ENCODE measurements at regions not wholly inside any gene's neighbourhood (a gene's known extent, or its start where the extent isn't known, plus 50 kb on each side); places are given as distances from the start of the nearest gene placed in this dataset.

GRCh38 chr19:32097620-32098019, 247.8 kb upstream of the ZNF507 start:
- TF ChIP-seq POLR2AphosphoS5 (IDR thresholded peaks at IDR 0.05; ENCODE audit: low read depth, low read length) (no peak), POLR2A (IDR thresholded peaks at IDR 0.05; ENCODE audit: low read depth, low read length) (no peak), TAF1 (IDR thresholded peaks at IDR 0.05; ENCODE audit: borderline replicate concordance, low read depth, low read length) (no peak)
- FAIRE-seq (no peak), DNase-seq (ENCODE audit: insufficient read length) (no peak)

DNA sequence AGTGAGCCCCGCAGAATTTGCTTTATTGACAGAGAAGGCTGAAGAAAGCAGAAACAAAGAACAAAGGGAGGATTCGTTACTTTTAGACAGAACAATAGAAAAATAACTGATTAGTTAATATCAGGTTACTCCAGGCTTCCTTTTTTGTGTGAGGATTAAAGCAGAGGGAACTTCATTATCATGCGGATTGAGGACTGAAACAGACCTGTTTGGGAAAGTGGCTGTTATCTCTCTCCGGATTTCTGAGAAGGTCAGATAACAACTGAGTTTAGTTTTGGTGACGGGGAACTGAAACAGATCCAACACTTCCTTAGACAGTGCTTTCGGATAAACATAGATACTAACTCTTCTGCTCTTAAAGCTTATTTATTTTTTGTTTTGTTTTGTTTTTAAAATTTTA, 246.4 kb upstream of the ZNF507 start:
- no peak for TF ChIP-seq POLR2A (IDR thresholded peaks at IDR 0.05; ENCODE audit: low read depth, low read length)
- TF ChIP-seq TAF1 (IDR thresholded peaks at IDR 0.05; ENCODE audit: borderline replicate concordance, low read depth, low read length), result no peak
- no peak for TF ChIP-seq POLR2AphosphoS5 (IDR thresholded peaks at IDR 0.05; ENCODE audit: low read depth, low read length)
- no peak for DNase-seq (ENCODE audit: insufficient read length)
- FAIRE-seq, result no peak

DNA sequence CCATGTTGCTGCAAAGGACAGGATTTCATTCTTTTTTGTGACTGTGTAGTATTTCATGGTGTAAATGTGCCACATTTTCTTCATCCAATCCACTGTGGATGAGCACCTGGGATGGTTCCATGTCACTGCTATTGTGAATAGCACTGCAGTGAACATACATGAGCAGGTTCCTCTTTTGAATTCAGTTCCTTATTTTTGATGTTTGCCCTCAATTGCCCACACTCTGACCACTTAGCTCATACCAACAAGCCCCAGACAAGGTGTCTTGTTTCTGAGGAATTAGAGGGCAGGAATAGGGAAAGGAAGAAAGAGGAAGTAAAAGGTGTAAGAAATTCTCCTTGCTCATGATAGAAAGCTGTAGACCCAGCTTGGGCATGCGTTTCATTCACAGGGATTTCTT, 244.2 kb upstream of the ZNF507 start:
- no peak for DNase-seq (ENCODE audit: insufficient read length)
- no peak for TF ChIP-seq POLR2A (IDR thresholded peaks at IDR 0.05; ENCODE audit: low read depth, low read length)
- no peak for TF ChIP-seq TAF1 (IDR thresholded peaks at IDR 0.05; ENCODE audit: borderline replicate concordance, low read depth, low read length)
- TF ChIP-seq POLR2AphosphoS5 (IDR thresholded peaks at IDR 0.05; ENCODE audit: low read depth, low read length), result no peak
- no peak for FAIRE-seq

- TF ChIP-seq TAF1 (IDR thresholded peaks at IDR 0.05; ENCODE audit: borderline replicate concordance, low read depth, low read length) (no peak), POLR2AphosphoS5 (IDR thresholded peaks at IDR 0.05; ENCODE audit: low read depth, low read length) (no peak), POLR2A (IDR thresholded peaks at IDR 0.05; ENCODE audit: low read depth, low read length) (no peak)
- no peak for FAIRE-seq
- no peak for DNase-seq (ENCODE audit: insufficient read length)
Measured at GRCh38 chr19:32103541-32103940, 241.9 kb upstream of the ZNF507 start.

GRCh38 chr19:32104153-32104849, 241.1 kb upstream of the ZNF507 start:
- FAIRE-seq, result no peak
- TF ChIP-seq POLR2A (IDR thresholded peaks at IDR 0.05; ENCODE audit: low read depth, low read length) (no peak), POLR2AphosphoS5 (IDR thresholded peaks at IDR 0.05; ENCODE audit: low read depth, low read length) (no peak), TAF1 (IDR thresholded peaks at IDR 0.05; ENCODE audit: borderline replicate concordance, low read depth, low read length) (no peak)
- DNase-seq (ENCODE audit: insufficient read length), result no peak

DNA sequence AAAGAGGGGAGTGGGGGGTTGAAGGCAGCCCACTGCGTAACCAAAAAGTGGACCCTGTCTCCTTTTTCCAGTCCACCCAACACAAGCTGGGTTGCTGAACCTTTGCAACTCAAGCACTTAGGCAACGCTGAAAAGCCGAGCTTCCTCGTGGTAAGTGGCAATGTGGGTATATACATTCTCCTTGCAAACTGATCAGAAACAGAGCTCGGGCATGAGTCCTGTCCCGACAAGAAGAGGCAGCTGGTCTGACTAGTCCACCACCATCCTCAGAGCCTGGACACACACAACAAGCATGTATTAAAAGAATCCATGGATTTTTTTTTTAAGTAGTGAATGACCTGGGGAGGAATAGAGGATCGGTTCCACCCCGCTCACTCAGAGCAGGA, 240.6 kb upstream of the ZNF507 start:
- TF ChIP-seq POLR2A (IDR thresholded peaks at IDR 0.05; ENCODE audit: low read depth, low read length), result no peak
- FAIRE-seq, result no peak

DNA sequence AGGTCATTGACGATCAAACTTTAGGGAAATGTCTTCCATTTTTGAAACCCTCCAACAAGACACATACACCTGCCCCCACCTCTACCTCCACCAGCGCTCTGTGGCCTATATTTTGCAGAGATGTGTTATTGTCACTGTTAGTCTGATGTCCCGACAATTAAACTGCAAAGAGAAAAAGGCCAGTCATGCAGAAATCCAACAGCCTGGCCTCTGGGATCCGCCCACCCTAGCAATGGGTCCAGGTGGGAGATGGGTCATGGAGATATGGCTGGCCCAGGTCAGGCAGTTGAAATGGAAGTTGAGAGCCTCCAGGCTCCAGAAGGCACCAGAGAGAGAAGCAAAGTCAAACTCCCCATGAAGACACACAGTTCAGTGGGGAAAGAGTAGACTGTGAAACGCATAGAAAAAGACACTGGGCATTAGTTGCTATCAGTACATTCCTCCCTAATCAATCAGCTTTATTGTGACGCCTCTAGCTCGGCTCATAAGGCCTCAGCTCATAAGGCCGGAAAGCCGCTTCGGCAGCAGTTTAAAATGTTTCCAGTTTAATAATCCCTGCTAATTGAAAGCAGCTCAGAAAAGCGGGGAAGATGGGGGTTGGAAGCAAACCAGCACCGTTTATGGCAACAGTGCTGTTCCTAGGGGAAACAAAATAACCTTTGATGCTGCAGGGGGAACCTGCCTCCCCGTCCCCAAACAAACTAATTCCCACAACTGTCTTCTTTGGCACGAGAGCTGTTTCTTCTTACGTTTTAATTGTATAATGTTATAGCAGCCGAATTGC, 239.7 kb upstream of the ZNF507 start:
- no peak for DNase-seq (ENCODE audit: insufficient read length)
- no peak for FAIRE-seq
- no peak for TF ChIP-seq POLR2A (IDR thresholded peaks at IDR 0.05; ENCODE audit: low read depth, low read length)
- no peak for TF ChIP-seq POLR2AphosphoS5 (IDR thresholded peaks at IDR 0.05; ENCODE audit: low read depth, low read length)
- no peak for TF ChIP-seq TAF1 (IDR thresholded peaks at IDR 0.05; ENCODE audit: borderline replicate concordance, low read depth, low read length)

More for the DNA sequence above, 240.6 kb upstream of the ZNF507 start:
- no peak for DNase-seq (ENCODE audit: insufficient read length)

DNA sequence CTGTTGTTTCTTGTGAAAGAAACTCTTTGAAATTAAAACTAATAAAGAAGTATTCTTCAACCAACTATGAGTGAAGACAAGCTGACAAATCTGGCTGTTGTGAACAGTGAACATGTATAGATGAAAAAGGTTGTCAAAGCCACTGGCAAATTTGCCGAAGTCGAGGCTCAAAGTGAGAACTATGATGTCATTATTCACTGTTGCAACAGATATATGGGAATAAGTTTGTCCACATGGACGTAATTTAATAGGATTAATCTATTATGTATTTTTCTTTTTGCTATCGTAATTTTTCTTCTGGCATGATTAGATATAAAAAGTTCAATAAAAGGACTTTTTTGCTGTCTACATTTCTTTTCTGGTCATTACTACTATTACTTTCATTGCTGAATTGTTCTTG, 223.2 kb upstream of the ZNF507 start:
- FAIRE-seq, result no peak

GRCh38 chr19:32123355-32123940, 222.0 kb upstream of the ZNF507 start:
- FAIRE-seq (no peak), DNase-seq (ENCODE audit: insufficient read length) (no peak)
- TF ChIP-seq POLR2AphosphoS5 (IDR thresholded peaks at IDR 0.05; ENCODE audit: low read depth, low read length) (no peak), POLR2A (IDR thresholded peaks at IDR 0.05; ENCODE audit: low read depth, low read length) (no peak), TAF1 (IDR thresholded peaks at IDR 0.05; ENCODE audit: borderline replicate concordance, low read depth, low read length) (no peak)

More for the DNA sequence above, 223.2 kb upstream of the ZNF507 start:
- DNase-seq (ENCODE audit: insufficient read length), result no peak
- no peak for TF ChIP-seq POLR2AphosphoS5 (IDR thresholded peaks at IDR 0.05; ENCODE audit: low read depth, low read length)
- TF ChIP-seq POLR2A (IDR thresholded peaks at IDR 0.05; ENCODE audit: low read depth, low read length), result no peak
- TF ChIP-seq TAF1 (IDR thresholded peaks at IDR 0.05; ENCODE audit: borderline replicate concordance, low read depth, low read length), result no peak

DNA sequence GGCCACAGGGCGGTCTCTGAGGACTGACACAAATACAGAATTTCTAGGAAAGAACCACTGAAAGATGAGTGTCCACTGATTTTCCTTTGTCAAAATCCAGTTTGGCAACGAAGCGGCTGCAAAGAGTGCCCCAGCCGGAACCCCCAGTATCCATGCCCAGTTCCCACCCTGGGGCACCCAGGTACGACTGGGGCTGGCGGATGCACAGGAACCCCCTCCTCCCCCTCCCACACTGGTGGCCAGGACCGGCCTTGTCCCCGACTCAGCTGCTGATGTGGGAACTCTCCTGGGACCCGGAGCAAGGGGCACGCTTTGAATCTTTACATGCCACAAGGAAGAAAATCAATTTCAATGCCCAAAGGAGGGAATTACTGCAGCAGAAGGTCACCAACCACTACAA, 220.8 kb upstream of the ZNF507 start:
- DNase-seq (ENCODE audit: insufficient read length) (no peak), FAIRE-seq (no peak)
- no peak for TF ChIP-seq POLR2A (IDR thresholded peaks at IDR 0.05; ENCODE audit: low read depth, low read length)
- no peak for TF ChIP-seq POLR2AphosphoS5 (IDR thresholded peaks at IDR 0.05; ENCODE audit: low read depth, low read length)
- TF ChIP-seq TAF1 (IDR thresholded peaks at IDR 0.05; ENCODE audit: borderline replicate concordance, low read depth, low read length), result no peak

DNA sequence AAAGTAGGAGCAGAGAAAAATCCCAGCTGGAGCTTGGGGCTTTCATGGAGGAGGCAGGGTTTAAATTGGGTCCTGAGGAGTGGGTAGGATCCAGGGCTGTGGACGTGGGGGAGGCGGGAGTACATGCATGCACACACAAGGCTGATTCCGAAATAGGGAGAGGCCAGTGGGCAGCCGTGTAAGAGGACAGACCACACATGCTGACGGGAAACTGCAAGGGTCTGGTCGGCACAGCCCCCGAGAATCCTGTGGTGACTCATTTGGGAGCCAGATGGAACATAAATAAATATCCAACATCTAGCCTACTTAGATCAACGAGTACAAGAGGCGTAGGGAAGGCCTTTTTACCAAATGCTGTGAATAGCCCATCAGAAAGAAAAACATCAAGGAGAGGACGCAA, 216.3 kb upstream of the ZNF507 start:
- FAIRE-seq (no peak), DNase-seq (ENCODE audit: insufficient read length) (no peak)
- TF ChIP-seq POLR2AphosphoS5 (IDR thresholded peaks at IDR 0.05; ENCODE audit: low read depth, low read length) (no peak), TAF1 (IDR thresholded peaks at IDR 0.05; ENCODE audit: borderline replicate concordance, low read depth, low read length) (no peak), POLR2A (IDR thresholded peaks at IDR 0.05; ENCODE audit: low read depth, low read length) (no peak)

- no peak for FAIRE-seq
Measured at GRCh38 chr19:32130332-32130731, 215.1 kb upstream of the ZNF507 start.

More at GRCh38 chr19:32130332-32130731, 215.1 kb upstream of the ZNF507 start:
- no peak for DNase-seq (ENCODE audit: insufficient read length)
- TF ChIP-seq TAF1 (IDR thresholded peaks at IDR 0.05; ENCODE audit: borderline replicate concordance, low read depth, low read length), result no peak
- no peak for TF ChIP-seq POLR2A (IDR thresholded peaks at IDR 0.05; ENCODE audit: low read depth, low read length)
- TF ChIP-seq POLR2AphosphoS5 (IDR thresholded peaks at IDR 0.05; ENCODE audit: low read depth, low read length), result no peak

Measured in GM12892 (cell line).